H1 (cell line): ENCODE measurements at regions not wholly inside any gene's neighbourhood (a gene's known extent, or its start where the extent isn't known, plus 50 kb on each side); places are given as distances from the start of the nearest gene placed in this dataset.

Experiments used
- CTCF ChIA-PET: fragments of 300-600 bp; sonication (Branson Sonifier 250); formaldehyde crosslinking; loops from one replicate; lab custom pipeline; 2021; ENCODE audit not compliant: partially characterized antibody; lab: Charles Lee
- POLR2A ChIA-PET: fragments of 300-600 bp; sonication (Branson Sonifier 250); formaldehyde crosslinking; loops from one replicate; lab custom pipeline; 2021; ENCODE audit warnings: inconsistent platforms; ENCODE audit not compliant: partially characterized antibody; lab: Charles Lee
- DNase-seq, 2 experiments: peaks; one replicate each; pipeline versions ENCODE4 v3.0.0 to v3.0.0-alpha.2; 2010 to 2022; ENCODE audit warnings: low spot score in 2 of 2, low read depth in 1 of 2, mixed read lengths in 1 of 2
- FAIRE-seq: peaks from 2 replicates; lab custom pipeline; 2011; peaks lifted over from hg19 to GRCh38; lab: Jason Lieb, UNC
- H2AFZ ChIP-seq: 2 replicates; pipeline ENCODE4 v1.8.1; 2012; ENCODE audit warnings: low read length, inconsistent platforms
- H2AK5ac ChIP-seq: 2 replicates; pipeline ENCODE4 v1.6.1; 2013; ENCODE audit warnings: low read depth, low read length
- H2BK120ac ChIP-seq: replicated peaks from 2 replicates; pipeline ENCODE3; 2013; ENCODE audit warnings: low read depth, low read length, inconsistent platforms
- H2BK12ac ChIP-seq: 2 replicates; pipeline ENCODE4 v1.6.1; 2013; ENCODE audit warnings: low read depth, low read length
- H2BK15ac ChIP-seq: 2 replicates; pipeline ENCODE4 v1.6.1; 2013; ENCODE audit warnings: low read length
- H2BK20ac ChIP-seq: 2 replicates; pipeline ENCODE4 v1.6.1; 2013; ENCODE audit warnings: low read length
- H2BK5ac ChIP-seq: 2 replicates; pipeline ENCODE4 v1.6.1; 2013; ENCODE audit warnings: low read depth, low read length
- H3K14ac ChIP-seq: 2 replicates; pipeline ENCODE4 v1.6.1; 2013; ENCODE audit warnings: inconsistent platforms; ENCODE audit not compliant: insufficient read length
- H3K18ac ChIP-seq: 2 replicates; pipeline ENCODE4 v1.6.1; 2013; ENCODE audit warnings: low read length; ENCODE audit errors: extremely low read depth
- H3K23ac ChIP-seq: 2 replicates; pipeline ENCODE4 v1.6.1; 2013; ENCODE audit warnings: inconsistent platforms; ENCODE audit not compliant: insufficient read length
- H3K23me2 ChIP-seq: 2 replicates; pipeline ENCODE4 v1.6.1; 2013; ENCODE audit warnings: low read depth, low read length
- H3K27ac ChIP-seq: 2 replicates; pipeline ENCODE4 v1.6.1; 2011; ENCODE audit warnings: low read depth, low read length, inconsistent platforms
- H3K27me3 ChIP-seq, 4 experiments: replicated peaks in 1 of 4; 1 replicate in 1 of 4; 2 replicates in 3 of 4; pipeline versions ENCODE4 v1.6.1 to v1.8.1; 2011 to 2013; ENCODE audit warnings: low read length in 3 of 4, mild to moderate bottlenecking in 3 of 4, inconsistent platforms in 2 of 4, mixed read lengths in 2 of 4, moderate library complexity in 1 of 4; ENCODE audit not compliant: control insufficient read depth in 3 of 4, insufficient read depth in 3 of 4; ENCODE audit errors: extremely low read depth in 1 of 4
- H3K36me3 ChIP-seq, 4 experiments: 2 replicates each; pipeline versions ENCODE4 v1.6.1 to v1.8.1; 2011 to 2013; ENCODE audit warnings: mild to moderate bottlenecking in 4 of 4, low read length in 3 of 4, moderate library complexity in 2 of 4, control low read depth in 1 of 4, inconsistent platforms in 1 of 4; ENCODE audit not compliant: insufficient read depth in 4 of 4, control insufficient read depth in 2 of 4
- H3K4ac ChIP-seq: replicated peaks from 2 replicates; pipeline ENCODE3; 2013; ENCODE audit warnings: low read length, low read depth, mixed read lengths, inconsistent platforms; ENCODE audit not compliant: insufficient read length
- H3K4me1 ChIP-seq, 4 experiments: replicated peaks in 1 of 4; 1 replicate in 1 of 4; 2 replicates in 3 of 4; pipeline versions ENCODE4 v1.6.1 to v1.8.1; 2011 to 2013; ENCODE audit warnings: low read length in 3 of 4, inconsistent platforms in 2 of 4, mixed read lengths in 1 of 4; ENCODE audit not compliant: insufficient read depth in 4 of 4, control insufficient read depth in 3 of 4
- H3K4me2 ChIP-seq, 2 experiments: 2 replicates each; pipeline versions ENCODE4 v1.6.1 to v1.8.1; 2011 to 2013; ENCODE audit warnings: low read depth in 2 of 2, low read length in 2 of 2, control low read depth in 1 of 2, inconsistent platforms in 1 of 2, mild to moderate bottlenecking in 1 of 2; ENCODE audit not compliant: insufficient read depth in 1 of 2
- H3K4me3 ChIP-seq, 4 experiments: fragments of 200-600, 300-600 bp in 1 of 4; sonication (generic), shearing (Covaris generic), sonication (Bioruptor Twin) in 1 of 4; 2 replicates each; pipeline versions ENCODE4 v1.5.1 to v1.8.1; 2011 to 2016; ENCODE audit warnings: low read length in 4 of 4, low read depth in 3 of 4, control low read depth in 2 of 4, inconsistent platforms in 2 of 4, mild to moderate bottlenecking in 2 of 4, mixed read lengths in 1 of 4, moderate library complexity in 1 of 4; ENCODE audit not compliant: insufficient read depth in 2 of 4; ENCODE audit errors: extremely low read depth in 1 of 4
- H3K56ac ChIP-seq: replicated peaks from 2 replicates; pipeline ENCODE3; 2013; ENCODE audit warnings: low read depth, mild to moderate bottlenecking, mixed read lengths, low read length, inconsistent platforms; ENCODE audit not compliant: insufficient read length
- H3K79me1 ChIP-seq: 2 replicates; pipeline ENCODE4 v1.6.1; 2013; ENCODE audit warnings: low read depth, low read length, control low read depth
- H3K79me2 ChIP-seq, 2 experiments: 2 replicates each; pipeline versions ENCODE4 v1.6.1 to v1.8.1; 2012 to 2013; ENCODE audit warnings: low read length in 2 of 2, mild to moderate bottlenecking in 2 of 2, inconsistent platforms in 1 of 2; ENCODE audit not compliant: insufficient read depth in 2 of 2, control insufficient read depth in 1 of 2
- H3K9ac ChIP-seq, 4 experiments: replicated peaks in 1 of 4; 1 replicate in 1 of 4; 2 replicates in 3 of 4; pipeline versions ENCODE4 v1.6.1 to v1.8.1; 2011 to 2013; ENCODE audit warnings: low read depth in 3 of 4, low read length in 3 of 4, control low read depth in 2 of 4, mild to moderate bottlenecking in 2 of 4, moderate library complexity in 2 of 4, inconsistent platforms in 1 of 4; ENCODE audit errors: extremely low read depth in 1 of 4
- H3K9me3 ChIP-seq, 2 experiments: 2 replicates each; pipeline versions ENCODE4 v1.6.1 to v1.8.1; 2012 to 2013; ENCODE audit warnings: mild to moderate bottlenecking in 2 of 2, moderate library complexity in 2 of 2, control low read depth in 1 of 2, inconsistent platforms in 1 of 2, low read depth in 1 of 2, low read length in 1 of 2, mixed read lengths in 1 of 2; ENCODE audit not compliant: insufficient read depth in 2 of 2
- H4K20me1 ChIP-seq, 2 experiments: replicated peaks in 1 of 2; 2 replicates each; pipeline versions ENCODE3 to v1.8.1; 2011 to 2013; ENCODE audit warnings: inconsistent platforms in 2 of 2, low read length in 2 of 2, mild to moderate bottlenecking in 1 of 2; ENCODE audit not compliant: insufficient read depth in 2 of 2, control insufficient read depth in 1 of 2
- H4K5ac ChIP-seq: 2 replicates; pipeline ENCODE4 v1.6.1; 2013; ENCODE audit warnings: low read length, low read depth, mixed read lengths, inconsistent platforms; ENCODE audit not compliant: insufficient read length
- H4K8ac ChIP-seq: 2 replicates; pipeline ENCODE4 v1.8.0; 2013; ENCODE audit warnings: mild to moderate bottlenecking, moderate library complexity, low read length, inconsistent platforms; ENCODE audit not compliant: insufficient read depth; ENCODE audit errors: extremely low read depth
- H4K91ac ChIP-seq: replicated peaks from 2 replicates; pipeline ENCODE3; 2013; ENCODE audit warnings: low read length, mixed read lengths, inconsistent platforms; ENCODE audit not compliant: insufficient read length
- ASH2L ChIP-seq: fragments of 200-600, 300-600 bp; sonication (generic); IDR thresholded peaks from one replicate; pipeline ENCODE4 v1.7.1; 2017; ENCODE audit warnings: low read length
- TEAD4 ChIP-seq: IDR thresholded peaks from 2 replicates; pipeline ENCODE4 v1.6.1; 2012; ENCODE audit warnings: low read depth, low read length, inconsistent platforms, mixed read lengths
- WGBS, 2 experiments: shearing (Covaris generic) in 1 of 2; methylation state at CpG; one replicate each; pipeline versions ENCODE4 v1.1.6 to v1.1.7; 2013 to 2015; ENCODE audit warnings: low lambda C conversion rate in 2 of 2, mixed read lengths in 2 of 2, inconsistent platforms in 1 of 2, low coverage in 1 of 2, missing lambda C conversion rate in 1 of 2; ENCODE audit not compliant: insufficient replicate concordance in 2 of 2, insufficient coverage in 1 of 2, insufficient read length in 1 of 2; ENCODE audit errors: extremely low coverage in 1 of 2, missing lambda C conversion rate in 1 of 2; 5-methylcytosine and 5-hydroxymethylcytosine counted together

- H2AK5ac ChIP-seq: no peak overlapping the region
- no peak overlapping the region for H4K8ac ChIP-seq
- 45% methylated on average over 24 of the region's 24 CpGs; no CpG with 5 or more reads in 1 of the 2 experiments for WGBS, 2 experiments
- ChIA-PET CTCF (interaction anchor here (0.5 to 0.8 kb wide), 2 partner anchors 223 to 379 kb away, joined by 3 read pairs; no protein-coding TSS in a partner anchor), POLR2A (interaction anchor here (0.8 kb wide), 1 partner anchor 29 kb away, joined by 3 read pairs; no protein-coding TSS in a partner anchor)
- H3K4me1 ChIP-seq: peaks cover 0 to 7% (median 2%) of the 10 kb centered on the region in 4 experiments; a peak in 3 of 7 replicates
- no peak overlapping the region for H2BK120ac ChIP-seq
- 0 out of 4 replicates have a peak, but pooled peaks cover 0 to 4% of the 10 kb centered on the region in 2 experiments for H3K79me2 ChIP-seq
- H3K4ac ChIP-seq: no peak overlapping the region
- no peak overlapping the region for H2AFZ ChIP-seq
- H3K9me3 ChIP-seq: no peaks in the 10 kb centered on the region
- H4K91ac ChIP-seq: no peak overlapping the region
- peak overlapping the region; percentile 45 to 71 (median 54); a peak in 7 of 8 replicates for H3K4me3 ChIP-seq
- H3K79me1 ChIP-seq: no peaks in the 10 kb centered on the region
- H3K36me3 ChIP-seq: no peaks in the 10 kb centered on the region
- no peak overlapping the region for H2BK20ac ChIP-seq
- H4K20me1 ChIP-seq: peaks cover 0 to 1% of the 10 kb centered on the region in 2 experiments
- peak in 1 of 2 experiments; percentile 47 for DNase-seq
- no peak overlapping the region for H3K14ac ChIP-seq
- no peak overlapping the region for H3K23ac ChIP-seq
- H3K9ac ChIP-seq: no peak overlapping the region
- H2BK15ac ChIP-seq: no peak overlapping the region
- H3K18ac ChIP-seq: no peak overlapping the region
- no peak for TF ChIP-seq ASH2L
- peak; percentile 36; the same call in 1 of the 2 replicates for TF ChIP-seq TEAD4
- FAIRE-seq: no peak
- peaks cover 11% of the 10 kb centered on the region for H3K23me2 ChIP-seq
- H2BK5ac ChIP-seq: no peak overlapping the region
- no peak overlapping the region for H4K5ac ChIP-seq
- H3K56ac ChIP-seq: no peak overlapping the region
- peaks cover 0 to 29% (median 14%) of the 10 kb centered on the region in 4 experiments; a peak in 6 of 7 replicates for H3K27me3 ChIP-seq
- H2BK12ac ChIP-seq: no peak overlapping the region
- H3K4me2 ChIP-seq: peak overlapping the region; percentile 76 to 84
- H3K27ac ChIP-seq: no peak overlapping the region
Observed at GRCh38 chr3:69540706-69541581, 155.1 kb upstream of the FRMD4B start.
